Left kidney (tissue), 1 donor: ENCODE measurements at regions not wholly inside any gene's neighbourhood (a gene's known extent, or its start where the extent isn't known, plus 50 kb on each side); places are given as distances from the start of the nearest gene placed in this dataset.

Source experiments
- DNase-seq: peaks from one replicate; pipeline ENCODE4 v3.0.0-alpha.2; 2013

DNA sequence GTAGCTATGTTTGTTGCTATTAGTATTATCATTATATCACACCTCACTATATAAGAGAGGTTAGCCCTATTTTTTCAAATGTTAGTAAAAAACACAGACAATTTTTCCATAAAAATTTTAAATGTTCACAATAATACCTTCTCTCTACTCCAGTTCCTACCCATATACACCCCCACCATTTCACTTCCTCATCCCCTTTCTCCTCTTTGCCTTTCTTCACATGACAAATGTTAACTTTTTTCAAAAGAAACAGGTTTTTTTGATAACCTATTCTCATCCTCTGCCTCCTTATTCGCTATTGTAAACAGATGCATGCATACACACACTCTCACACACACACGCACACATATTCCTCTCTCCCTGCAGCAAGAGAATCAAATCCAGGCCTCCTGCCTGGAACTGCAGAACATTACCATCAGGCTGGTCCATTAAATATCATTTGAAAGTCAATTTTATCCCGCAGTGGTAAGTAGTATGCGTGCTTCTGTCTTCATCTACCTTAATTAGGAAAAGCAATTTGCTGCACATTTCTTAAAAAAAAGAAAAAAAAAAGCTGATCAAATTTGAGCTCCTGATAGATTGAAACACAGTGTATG, 55.5 kb downstream of the MID1IP1 start:
- DNase-seq = no peak

DNA sequence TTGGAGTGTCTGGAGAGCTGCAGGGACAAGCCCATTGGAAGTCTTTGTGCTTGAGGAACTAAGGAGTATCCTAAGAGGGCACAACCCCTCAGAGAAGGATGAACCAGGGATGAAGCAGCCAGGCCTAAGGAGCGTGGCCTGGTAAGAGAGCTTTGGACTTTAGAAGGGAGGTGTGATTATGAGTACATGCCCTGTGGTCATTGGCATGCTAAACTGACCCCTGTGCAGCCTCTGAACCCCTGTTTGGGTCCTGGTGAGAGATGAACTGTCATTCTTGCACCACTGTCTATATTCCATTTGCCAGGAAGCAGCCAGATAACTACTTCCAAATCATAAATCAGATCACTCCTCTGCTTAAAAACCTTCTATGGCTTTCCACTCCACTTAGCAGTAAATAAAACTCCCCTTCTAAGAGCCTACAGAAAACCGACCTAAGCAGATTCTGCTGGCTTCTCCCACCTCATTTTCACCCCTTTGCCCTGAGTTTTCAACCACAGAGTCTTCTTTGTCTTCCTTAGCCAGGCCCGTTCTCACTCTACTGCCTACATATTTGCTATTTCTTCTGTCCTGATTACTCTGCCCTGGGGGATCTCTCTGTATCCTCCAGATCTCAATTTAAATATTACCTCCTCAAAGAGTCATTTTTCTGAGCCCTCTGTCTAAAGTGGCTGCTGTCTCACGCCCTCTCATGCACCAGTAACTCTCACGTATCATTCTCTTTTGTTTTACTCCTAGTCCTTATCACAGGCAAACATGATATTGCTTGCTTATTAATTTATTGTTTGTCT, 56.7 kb downstream of the MID1IP1 start:
- DNase-seq = no peak

DNA sequence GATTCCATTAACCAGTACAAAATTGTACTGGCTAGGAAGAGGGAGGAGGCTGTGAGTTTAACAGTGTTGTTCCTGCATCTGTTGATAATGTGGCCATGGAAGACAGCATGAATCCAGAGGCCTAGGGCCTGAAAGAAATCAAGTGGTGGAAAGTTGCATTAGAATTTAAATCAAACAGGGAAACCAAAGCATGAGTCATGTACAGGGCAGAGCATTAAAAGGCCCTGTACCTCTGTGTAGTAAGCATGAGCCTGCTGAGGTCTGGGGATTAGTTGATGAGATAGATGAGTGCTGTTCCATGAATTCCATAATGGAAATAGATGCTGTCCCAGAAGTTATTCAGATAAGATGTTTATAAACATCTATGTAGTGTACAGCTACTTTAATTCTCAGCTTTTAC, 58.3 kb downstream of the MID1IP1 start:
- no peak for DNase-seq

DNA sequence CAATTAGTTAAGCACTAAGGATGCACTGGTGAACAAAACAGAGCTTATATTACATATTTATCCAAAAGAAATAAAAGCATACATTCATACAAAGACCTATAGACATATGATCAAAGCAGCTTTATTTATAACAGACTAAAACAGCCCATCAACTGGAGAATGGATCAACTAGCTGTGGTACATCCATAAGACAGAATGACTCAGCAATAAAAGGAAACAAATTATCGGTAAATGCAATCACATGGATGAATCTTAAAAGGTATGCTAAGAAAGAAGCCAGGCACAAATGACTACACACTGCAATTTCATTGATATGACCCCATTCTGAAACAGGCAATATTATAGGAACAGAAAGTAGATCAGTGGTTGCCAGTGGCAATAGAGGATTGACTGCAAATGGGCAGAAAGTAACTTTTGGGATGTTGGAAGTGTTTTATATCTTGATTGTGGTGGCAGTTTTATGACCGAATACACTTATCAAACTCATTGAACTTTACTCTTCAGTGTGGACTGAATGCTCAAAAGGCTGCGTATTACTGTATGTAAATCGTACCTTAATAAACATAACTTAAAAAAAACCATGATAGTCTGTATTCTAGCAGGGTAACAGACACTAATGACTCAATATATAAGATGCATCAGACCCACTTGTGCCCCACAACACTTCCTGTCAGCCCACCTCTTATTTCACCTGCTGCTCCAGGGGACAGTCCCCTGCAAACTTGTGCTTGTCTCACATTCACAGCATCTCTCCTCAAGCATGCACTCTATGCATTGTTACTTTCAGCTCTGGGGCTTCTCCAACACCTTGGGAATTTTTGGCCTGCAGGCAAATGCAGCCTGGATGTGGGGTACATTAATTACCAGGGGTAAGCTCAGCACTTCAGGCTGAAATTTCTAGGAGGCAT, 59.1 kb downstream of the MID1IP1 start:
- DNase-seq = no peak

DNA sequence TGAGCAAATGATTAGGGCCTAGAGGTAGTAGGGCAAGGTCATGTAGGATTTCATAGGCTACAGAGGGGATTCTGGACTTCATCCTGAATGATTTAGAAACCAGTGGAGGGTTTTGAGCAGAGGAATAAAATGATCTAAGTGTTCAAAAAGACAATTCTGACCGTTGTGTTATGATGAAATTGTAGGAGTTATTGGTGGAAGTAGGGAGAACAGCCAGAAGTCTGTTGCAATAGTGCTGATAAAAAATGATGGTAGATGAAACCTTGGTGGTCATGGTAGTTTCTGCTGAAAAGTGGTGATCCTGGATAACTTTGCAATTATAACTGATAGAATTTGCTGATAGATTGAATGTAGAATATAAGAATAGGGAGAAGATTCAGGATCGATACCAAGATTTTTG, 60.2 kb downstream of the MID1IP1 start:
- DNase-seq = no peak

DNA sequence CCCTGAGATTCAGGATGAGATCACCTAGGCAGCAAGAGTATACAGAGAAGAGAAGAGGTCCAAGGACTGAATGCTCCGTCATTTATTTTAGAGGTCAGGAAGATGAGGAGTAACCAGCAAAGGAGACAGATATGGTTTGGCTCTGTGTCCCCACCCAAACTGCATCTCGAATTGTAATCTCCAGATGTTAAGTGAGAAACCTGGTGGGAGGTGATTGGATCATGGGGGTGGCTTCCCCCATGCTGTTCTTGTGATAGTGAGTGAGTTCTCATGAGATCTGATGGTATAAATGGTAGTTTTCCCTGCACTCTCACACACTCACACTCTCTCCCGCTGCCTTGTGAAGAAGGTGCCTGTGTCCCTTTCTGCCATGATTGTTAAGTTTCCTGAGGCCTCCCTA, 60.8 kb downstream of the MID1IP1 start:
- DNase-seq = no peak

DNA sequence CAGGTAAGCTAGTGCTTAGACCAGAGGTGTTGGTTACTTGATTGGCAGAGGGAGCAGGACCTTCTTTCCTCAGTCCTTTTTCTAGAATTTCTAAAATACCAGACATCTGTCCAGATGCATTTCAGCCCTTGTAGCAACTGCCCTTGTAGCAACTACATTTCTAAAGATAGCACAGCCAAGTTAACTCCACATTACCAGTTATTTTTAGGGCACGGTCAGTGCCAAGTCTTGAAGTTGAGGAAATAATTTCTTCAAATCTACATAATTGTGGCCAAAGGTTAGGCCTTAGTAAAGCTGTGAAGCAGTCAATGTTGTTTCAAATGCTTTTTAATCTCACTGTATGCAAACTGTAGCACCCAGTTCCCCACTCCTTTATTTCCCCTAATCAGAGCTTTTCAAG, 62.9 kb downstream of the MID1IP1 start:
- no peak for DNase-seq

DNA sequence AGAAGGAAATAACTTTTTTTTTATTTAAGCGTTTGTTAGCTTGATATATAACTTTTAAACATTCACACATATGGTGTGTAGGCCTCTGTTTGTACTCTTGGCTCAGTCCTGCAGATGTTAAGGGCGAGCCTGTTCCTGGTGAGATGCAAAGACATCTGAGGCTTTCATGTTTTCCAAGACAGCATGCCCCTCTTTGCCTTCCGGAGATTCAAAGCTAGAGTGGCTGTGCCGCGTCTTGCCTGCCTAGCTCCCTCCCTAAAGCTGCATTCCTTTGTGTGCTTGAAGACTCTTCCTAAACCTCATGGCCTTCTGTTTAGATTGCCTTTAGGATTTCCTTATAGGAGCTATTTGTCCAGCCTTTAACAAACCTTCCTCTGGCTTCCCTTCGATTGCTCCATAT, 67.1 kb downstream of the MID1IP1 start:
- DNase-seq = no peak

DNA sequence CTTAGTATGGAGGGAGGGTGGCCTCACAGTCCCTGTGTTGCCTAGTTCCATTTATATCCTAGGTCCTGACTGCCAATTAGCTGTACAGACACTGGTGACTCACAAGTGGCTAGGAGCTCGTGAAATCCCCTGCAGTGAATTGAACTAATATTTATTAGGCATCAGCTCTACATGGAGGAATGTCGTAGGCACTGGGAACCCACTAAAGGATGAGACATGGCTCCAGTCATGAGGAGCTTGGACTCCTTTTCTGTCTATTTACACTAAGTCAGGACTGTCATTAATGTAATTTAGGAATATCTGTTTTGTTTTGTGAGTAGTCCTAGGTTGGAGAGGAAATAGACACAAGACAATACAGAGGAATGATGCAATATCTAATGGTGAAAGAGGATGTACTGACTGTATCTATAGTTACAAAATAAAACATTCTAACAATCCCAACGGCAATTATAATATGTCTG, 67.7 kb downstream of the MID1IP1 start:
- DNase-seq = no peak

DNA sequence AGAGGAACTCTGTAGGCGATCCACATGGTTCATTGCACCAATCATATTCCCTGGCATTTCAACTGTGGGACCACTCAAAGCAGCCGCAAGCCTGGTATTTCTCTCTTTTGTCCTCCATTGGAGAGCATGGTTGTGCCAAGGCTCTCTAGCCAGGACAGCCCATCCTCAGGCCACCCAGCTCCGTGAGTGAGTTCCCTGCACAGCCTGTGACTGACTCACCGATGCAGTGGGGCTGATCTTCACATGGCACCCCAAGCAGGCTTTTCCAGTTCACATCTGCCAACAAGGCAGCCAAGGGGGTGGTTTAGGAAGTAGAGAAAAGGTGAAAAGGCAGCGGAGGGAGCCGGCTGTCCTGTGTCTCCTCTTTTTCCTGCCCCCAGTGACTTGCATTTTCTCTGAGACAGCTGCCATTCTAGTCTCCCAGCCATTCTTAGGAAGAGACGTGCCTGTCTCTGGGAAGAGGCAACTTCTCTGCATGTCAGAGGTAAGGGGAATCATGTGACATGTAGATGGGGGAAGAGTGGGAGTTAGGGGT, 69.2 kb downstream of the MID1IP1 start:
- no peak for DNase-seq

DNA sequence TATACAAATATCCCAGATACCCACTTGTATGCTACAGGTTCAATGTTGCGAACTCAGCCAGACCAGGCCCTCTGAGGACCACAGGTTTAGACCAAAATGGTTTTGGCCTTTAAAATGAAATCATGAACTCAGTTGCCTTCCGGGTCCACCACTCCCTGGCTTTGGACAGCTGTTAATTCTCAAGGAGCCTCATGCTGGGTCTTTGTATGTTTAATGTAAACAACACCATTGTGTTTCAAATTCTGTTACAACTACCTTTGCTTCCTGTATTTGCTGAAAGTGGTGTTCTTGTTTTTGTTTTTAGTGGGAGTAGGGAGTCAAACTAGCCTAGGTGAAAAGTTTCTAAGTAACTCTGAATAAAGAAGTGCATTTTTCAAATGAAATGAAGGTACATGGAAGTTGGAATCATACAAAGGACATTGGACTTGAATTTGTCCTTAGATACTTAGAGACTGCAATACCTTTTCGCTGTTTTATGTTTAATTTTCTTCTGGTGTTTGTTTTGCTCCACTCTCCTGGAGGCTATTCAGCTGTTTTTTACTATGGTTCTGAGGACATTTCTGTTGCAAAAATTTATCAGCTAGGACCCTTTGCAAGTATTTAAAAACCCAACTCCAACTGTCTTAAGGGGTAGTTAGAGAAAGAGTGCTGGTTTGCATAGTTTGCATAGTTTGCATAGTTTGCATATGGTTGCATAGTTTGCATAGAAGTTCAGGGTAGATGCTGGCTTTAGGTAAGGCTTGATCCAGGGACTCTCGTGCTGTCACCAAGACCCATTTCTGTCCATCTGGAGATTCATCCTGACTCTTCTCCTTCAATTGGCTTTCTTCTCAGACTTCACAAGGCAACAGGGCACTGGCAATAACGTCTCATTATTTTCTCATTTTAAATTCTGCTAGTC, 70.1 kb downstream of the MID1IP1 start:
- DNase-seq = no peak

DNA sequence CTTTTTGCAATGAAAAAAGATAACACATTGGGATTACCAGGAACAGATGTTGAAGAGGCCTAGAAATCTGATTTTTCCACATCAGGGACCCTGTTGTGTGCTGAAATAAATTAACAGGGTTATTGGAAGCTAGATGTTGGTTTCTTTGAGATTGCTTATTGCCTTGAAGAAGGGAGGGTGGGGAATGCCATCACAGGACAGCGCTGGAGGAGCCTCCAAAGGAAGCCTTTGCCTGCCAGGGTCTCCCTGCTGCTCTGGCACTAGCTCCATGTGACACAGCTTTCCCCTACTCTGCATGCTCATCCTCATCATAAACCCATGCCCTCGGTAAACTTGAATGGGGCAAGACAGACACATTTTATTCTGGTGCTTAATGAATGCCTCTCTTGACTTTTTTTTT, 76.1 kb downstream of the MID1IP1 start:
- DNase-seq = no peak

DNA sequence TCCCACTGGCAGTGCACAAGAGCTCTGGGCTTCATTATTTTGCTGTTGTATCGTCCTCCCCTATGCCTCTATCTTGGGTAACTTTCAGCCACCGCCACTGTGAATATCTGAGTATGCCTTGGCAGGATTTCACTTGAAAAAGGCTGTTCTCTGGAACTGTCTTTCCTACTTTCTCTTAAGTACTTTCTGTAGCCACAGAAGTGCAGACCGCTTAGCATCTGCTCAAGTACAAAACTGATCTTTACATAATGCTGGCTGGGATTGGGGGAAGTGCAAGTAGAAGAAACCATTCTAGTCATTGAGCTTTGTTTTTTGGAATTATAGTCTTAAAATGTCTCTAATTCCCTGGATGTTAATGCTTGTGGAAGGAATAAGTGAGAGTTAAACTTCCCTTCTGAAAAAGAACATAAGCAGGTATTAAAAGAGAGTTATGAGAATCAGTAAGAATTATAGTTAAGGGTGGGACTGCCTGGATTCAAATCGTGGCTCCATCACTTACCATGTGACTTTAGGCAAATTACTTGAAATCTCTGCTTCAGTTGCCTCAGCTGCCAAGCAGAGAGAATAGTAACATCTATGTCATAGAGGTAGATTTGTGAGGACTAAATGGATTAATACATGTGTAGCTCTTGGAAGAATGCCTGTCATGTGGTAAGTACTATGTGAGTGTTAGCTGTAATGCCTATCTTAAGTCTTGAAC, 77.5 kb downstream of the MID1IP1 start:
- DNase-seq = no peak

DNA sequence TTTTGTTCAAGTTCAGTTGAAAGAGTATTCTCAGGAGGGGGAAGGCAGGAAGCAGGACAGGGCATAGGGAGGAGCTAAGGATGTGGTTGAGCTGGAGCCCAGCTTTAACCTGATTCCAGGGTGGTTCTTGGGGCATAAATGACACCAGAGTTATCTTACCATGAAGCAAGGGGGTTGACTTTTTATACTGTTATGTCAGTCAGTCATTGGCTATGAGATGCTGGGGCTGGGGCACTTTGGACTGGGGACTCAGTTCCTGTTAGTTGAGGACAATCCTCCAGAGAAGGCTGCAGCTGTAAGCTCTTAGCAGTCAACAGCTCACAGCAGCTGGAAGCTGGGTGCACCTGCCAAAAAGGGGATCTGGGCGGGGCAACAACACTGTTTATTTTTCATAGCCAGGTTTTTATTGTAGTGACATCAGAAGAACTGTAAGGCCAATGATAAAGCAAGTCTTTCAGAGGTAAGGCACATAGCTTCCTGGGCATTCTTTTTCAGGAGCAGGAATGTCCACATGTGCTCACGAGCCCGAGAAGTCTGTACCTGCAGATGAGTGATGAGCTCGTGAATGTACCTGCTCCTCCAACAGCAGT, 78.5 kb downstream of the MID1IP1 start:
- DNase-seq = no peak

DNA sequence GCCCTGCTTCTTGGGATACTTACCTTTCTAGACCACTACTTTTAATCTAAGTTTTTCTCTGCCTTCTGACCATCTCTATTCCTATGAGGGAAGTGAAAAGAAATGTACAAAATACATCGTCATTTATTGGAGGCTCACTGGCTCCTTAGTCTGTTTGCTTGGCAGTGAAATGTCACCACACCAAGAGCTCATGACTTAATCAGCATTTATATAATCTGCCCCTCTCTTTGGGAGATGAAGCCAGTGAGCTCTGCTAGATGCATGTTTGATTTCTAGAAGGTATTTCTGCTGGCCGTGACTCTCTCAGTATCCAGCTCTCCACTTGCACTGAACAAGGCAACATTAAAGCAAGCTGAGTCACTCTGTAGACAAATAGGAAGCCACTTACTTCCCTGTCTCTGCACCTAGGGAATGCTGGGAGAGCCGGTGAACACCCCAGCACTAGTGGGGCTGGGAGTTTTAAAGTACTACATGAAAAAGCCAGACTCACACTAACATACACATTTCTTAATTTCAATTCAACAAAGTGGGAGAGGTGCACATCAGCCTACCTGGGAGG, 79.1 kb downstream of the MID1IP1 start:
- DNase-seq = no peak

DNA sequence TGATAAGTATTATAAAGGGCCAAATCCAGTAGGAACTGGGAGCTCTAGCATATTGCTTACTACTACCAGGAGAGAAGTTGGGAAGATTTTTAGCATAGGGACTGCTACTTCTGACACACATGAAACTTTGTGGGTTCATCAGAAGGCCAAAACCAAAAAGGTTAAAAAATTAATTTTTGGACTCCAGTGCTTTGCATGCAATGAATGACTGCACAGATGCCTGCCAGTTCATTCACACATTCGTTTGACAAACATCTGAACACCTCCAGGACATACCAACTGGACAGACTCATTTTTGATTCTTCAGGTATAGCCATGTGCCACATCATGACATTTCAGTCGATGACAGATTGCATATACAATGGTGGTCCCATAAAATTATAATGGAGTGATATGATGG, 79.8 kb downstream of the MID1IP1 start:
- DNase-seq = no peak

DNA sequence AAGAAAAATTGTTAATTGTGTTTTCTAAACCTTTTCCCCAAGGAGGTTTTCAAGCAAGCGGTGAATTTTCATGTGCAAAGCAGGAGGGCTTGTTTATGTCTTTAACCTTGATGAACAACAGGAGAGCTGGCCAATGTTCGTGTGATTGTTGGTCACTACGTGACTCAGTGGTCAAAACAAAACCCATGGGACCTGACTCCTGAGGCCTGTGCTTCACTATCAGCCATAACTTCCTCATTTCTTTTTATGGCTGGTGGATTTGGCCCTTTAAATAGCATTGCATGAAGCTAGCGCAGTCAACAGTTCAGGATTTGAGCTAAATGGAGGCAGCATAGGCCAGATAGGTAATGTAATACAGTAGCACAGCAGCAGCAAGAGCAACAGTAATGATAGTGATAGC, 80.5 kb downstream of the MID1IP1 start:
- DNase-seq = no peak

DNA sequence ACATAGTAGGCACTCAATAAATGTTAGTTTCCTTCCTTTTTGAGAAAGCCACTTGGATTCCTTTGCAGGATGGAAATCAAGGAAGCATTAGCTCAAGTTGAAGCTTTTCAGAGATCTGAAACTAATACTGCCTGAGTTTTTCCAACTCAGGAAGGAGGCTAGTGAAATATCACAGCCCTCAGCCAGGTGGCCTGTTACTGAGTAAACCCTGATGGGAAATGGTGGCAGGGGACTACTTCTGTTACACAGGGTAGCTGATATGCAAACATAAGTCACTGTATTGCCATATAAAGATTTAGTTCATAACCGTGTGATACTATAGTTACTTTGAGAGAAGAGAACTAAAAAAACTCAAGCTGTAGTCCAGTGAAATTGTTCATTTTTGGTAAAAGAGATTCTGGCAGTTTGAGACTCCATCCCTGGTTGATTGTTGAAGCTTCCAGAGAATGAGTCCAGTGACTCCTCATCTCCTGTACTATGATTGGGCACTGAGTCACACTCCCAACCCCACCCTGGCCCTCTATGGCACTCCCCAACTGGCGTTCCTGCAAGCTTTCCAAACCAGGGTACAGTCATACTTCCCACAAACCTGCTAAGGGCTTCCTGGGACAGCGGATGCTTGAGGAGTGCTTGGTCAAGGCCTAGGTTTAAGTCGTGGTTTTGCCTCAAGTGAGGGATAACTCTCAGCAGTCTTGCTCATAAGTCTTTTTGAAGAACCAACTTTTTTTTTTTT, 81.8 kb downstream of the MID1IP1 start:
- DNase-seq = no peak

DNA sequence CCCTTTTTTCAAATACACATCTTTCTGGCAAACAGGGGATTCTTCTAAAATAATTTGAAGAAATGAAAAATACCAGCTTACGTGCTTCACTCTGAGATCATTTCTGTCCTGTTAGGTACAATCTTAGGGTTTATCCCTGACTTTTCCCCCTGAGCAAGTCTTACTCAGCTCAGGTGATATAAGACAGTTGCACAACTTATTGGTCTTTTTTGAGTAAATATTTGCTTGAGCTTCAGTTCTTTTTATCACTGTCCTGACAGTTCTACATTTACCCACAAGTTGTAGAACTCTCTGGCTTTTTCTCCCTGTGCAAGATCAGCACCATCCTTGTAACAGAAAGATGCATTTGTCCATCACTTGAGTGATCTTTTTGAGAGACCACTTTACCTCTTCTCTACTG, 84.9 kb downstream of the MID1IP1 start:
- DNase-seq = no peak

DNA sequence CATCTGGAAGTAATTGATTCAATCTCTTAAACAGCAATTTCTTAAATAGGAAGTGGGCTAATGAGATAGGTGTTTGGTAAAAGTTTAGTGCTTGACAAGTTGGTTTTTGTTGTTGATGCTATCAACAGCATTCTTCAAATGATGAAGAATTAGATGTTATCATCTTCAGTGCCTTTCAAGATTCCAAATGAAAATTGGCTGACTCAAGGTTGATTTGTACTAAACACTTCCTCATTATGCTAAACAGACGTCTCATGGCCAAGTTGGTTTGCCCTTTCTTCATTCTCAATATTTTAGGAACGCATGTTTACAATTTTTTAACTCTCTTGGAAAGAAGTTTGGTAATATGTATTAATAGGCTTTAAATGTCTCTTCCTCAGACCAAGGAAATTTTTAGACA, 86.0 kb downstream of the MID1IP1 start:
- DNase-seq = no peak
